ENCODE measurements at regions not wholly inside any gene's neighbourhood (a gene's known extent, or its start where the extent isn't known, plus 50 kb on each side); places are given as distances from the start of the nearest gene placed in this dataset.

DNA sequence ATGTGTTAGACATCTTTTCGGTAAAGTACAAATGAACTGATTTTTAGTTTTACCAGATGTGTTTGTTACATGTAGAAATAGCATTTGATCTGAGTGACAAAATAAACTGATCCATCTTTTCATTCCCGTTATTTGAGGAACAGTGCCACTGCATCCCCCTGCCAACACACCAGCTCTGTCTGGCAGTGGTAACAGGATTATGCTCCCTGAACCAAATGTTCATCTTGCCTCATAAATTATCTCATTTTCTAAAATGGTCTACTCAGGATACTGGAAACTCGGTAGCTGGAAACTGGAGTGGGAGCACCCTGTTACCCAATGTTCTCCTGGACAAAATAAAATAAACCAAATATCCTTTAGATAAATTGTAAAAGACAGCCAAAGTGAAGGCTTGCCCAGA lies 171.6 kb downstream of the FAT4 start:
- no peaks in the 10 kb centered on the region for H3K4me1 ChIP-seq (ENCODE audit: control insufficient read depth, insufficient read depth, low read length)
- no peak overlapping the region for H3K9ac ChIP-seq (ENCODE audit: low read depth, low read length)
- H3K4me3 ChIP-seq (ENCODE audit: low read depth, low read length): no peak overlapping the region
- peaks cover 6% of the 10 kb centered on the region for H3K36me3 ChIP-seq (ENCODE audit: control insufficient read depth, insufficient read depth, low read length)
- no peaks in the 10 kb centered on the region for H3K27me3 ChIP-seq (ENCODE audit: control insufficient read depth, insufficient read depth, low read length)
- no peaks in the 10 kb centered on the region for H3K9me3 ChIP-seq (ENCODE audit: control insufficient read depth, insufficient read depth, low read length)

DNA sequence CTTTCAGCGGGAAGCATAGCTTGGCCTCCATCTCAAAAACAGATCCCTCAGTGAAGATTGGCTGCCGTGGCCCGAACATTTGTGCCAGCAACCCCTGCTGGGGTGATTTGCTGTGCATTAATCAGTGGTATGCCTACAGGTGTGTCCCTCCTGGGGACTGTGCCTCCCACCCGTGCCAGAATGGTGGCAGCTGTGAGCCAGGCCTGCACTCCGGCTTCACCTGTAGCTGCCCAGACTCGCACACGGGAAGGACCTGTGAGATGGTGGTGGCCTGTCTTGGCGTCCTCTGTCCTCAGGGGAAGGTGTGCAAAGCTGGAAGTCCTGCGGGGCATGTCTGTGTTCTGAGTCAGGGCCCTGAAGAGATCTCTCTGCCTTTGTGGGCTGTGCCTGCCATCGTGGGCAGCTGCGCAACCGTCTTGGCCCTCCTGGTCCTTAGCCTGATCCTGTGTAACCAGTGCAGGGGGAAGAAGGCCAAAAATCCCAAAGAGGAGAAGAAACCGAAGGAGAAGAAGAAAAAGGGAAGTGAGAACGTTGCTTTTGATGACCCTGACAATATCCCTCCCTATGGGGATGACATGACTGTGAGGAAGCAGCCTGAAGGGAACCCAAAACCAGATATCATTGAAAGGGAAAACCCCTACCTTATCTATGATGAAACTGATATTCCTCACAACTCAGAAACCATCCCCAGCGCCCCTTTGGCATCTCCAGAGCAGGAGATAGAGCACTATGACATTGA lies 175.4 kb downstream of the FAT4 start:
- H3K9ac ChIP-seq (ENCODE audit: low read depth, low read length): no peak overlapping the region
- H3K27me3 ChIP-seq (ENCODE audit: control insufficient read depth, insufficient read depth, low read length): no peaks in the 10 kb centered on the region
- H3K36me3 ChIP-seq (ENCODE audit: control insufficient read depth, insufficient read depth, low read length): peaks cover 6% of the 10 kb centered on the region
- no peaks in the 10 kb centered on the region for H3K4me1 ChIP-seq (ENCODE audit: control insufficient read depth, insufficient read depth, low read length)
- no peak overlapping the region for H3K4me3 ChIP-seq (ENCODE audit: low read depth, low read length)
- no peaks in the 10 kb centered on the region for H3K9me3 ChIP-seq (ENCODE audit: control insufficient read depth, insufficient read depth, low read length)

DNA sequence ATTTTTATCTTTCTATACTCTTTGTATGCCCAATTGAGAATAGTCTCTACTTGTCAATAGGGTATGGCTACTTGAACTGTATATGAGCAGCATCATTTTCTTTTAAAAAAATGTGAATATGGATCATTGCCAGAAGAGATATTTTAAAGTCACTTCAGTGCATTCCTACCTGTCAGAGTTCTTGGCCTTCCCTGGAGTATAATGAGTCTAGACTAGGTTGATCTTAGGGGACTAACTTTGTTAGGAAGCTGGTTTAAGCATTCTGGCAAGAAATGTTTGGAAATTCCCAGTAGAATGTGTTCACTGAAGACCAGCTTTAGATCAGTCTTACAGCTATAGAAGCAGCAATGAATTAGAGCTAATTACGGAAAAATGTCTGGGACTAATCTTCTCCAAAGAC lies 178.2 kb downstream of the FAT4 start:
- no peak overlapping the region for H3K9ac ChIP-seq (ENCODE audit: low read depth, low read length)
- H3K36me3 ChIP-seq (ENCODE audit: control insufficient read depth, insufficient read depth, low read length): peaks cover 6% of the 10 kb centered on the region
- no peaks in the 10 kb centered on the region for H3K9me3 ChIP-seq (ENCODE audit: control insufficient read depth, insufficient read depth, low read length)
- H3K4me3 ChIP-seq (ENCODE audit: low read depth, low read length): no peak overlapping the region
- H3K27me3 ChIP-seq (ENCODE audit: control insufficient read depth, insufficient read depth, low read length): no peaks in the 10 kb centered on the region
- H3K4me1 ChIP-seq (ENCODE audit: control insufficient read depth, insufficient read depth, low read length): peaks cover 4% of the 10 kb centered on the region

DNA sequence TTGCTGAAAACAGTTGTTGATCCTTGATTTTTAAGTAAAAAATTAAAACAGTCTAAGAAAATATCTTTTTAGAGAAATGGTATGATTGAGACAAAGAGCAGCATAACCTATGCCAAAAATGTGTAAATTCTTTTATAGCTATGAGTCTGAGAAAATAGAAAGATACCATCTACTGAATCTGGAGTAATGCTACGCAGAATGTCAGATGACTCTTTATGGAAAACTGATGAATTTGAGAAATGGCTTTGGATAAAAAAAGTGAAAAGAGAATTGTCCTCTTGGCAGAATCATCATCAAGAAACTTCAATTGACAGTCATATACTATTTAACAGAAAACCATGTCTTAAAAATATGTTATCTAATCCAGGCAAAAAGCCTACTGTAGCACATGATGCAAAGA lies 183.1 kb downstream of the FAT4 start:
- H3K27me3 ChIP-seq (ENCODE audit: control insufficient read depth, insufficient read depth, low read length): no peaks in the 10 kb centered on the region
- H3K4me3 ChIP-seq (ENCODE audit: low read depth, low read length): no peak overlapping the region
- no peaks in the 10 kb centered on the region for H3K9me3 ChIP-seq (ENCODE audit: control insufficient read depth, insufficient read depth, low read length)
- H3K9ac ChIP-seq (ENCODE audit: low read depth, low read length): no peak overlapping the region
- H3K36me3 ChIP-seq (ENCODE audit: control insufficient read depth, insufficient read depth, low read length): no peaks in the 10 kb centered on the region
- H3K4me1 ChIP-seq (ENCODE audit: control insufficient read depth, insufficient read depth, low read length): peaks cover 8% of the 10 kb centered on the region

DNA sequence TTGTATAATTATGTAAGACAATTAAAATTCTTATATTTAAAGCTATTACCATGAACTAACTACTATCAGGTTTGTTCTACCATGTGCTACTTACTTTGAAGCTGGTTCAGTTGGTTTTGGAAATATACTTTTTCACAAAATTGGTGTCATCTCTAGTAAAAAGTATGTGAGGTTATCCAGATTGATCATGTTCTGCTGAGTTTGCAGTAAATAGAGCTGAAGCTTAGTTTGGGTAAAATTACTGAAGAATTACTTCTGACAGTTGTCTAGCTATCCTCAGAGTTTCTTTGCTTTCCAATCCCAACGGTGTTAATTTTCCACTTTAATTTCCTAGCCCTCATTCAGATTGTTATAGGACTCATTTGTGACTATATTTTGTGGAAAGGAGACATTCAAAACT lies 184.2 kb downstream of the FAT4 start:
- no peaks in the 10 kb centered on the region for H3K27me3 ChIP-seq (ENCODE audit: control insufficient read depth, insufficient read depth, low read length)
- H3K4me3 ChIP-seq (ENCODE audit: low read depth, low read length): no peak overlapping the region
- no peaks in the 10 kb centered on the region for H3K36me3 ChIP-seq (ENCODE audit: control insufficient read depth, insufficient read depth, low read length)
- H3K9me3 ChIP-seq (ENCODE audit: control insufficient read depth, insufficient read depth, low read length): no peaks in the 10 kb centered on the region
- peaks cover 8% of the 10 kb centered on the region for H3K4me1 ChIP-seq (ENCODE audit: control insufficient read depth, insufficient read depth, low read length)
- H3K9ac ChIP-seq (ENCODE audit: low read depth, low read length): no peak overlapping the region

GRCh38 chr4:125501090-125501489 lies 186.3 kb downstream of the FAT4 start:
- Histone ChIP-seq H3K9ac (ENCODE audit: low read depth, low read length) (no peak overlapping the region), H3K36me3 (ENCODE audit: control insufficient read depth, insufficient read depth, low read length) (no peaks in the 10 kb centered on the region), H3K27me3 (ENCODE audit: control insufficient read depth, insufficient read depth, low read length) (no peaks in the 10 kb centered on the region), H3K4me1 (ENCODE audit: control insufficient read depth, insufficient read depth, low read length) (peaks cover 8% of the 10 kb centered on the region), H3K4me3 (ENCODE audit: low read depth, low read length) (no peak overlapping the region), H3K9me3 (ENCODE audit: control insufficient read depth, insufficient read depth, low read length) (no peaks in the 10 kb centered on the region)

- H3K9ac ChIP-seq (ENCODE audit: low read depth, low read length): no peak overlapping the region
- no peaks in the 10 kb centered on the region for H3K36me3 ChIP-seq (ENCODE audit: control insufficient read depth, insufficient read depth, low read length)
- H3K27me3 ChIP-seq (ENCODE audit: control insufficient read depth, insufficient read depth, low read length): no peaks in the 10 kb centered on the region
- H3K4me1 ChIP-seq (ENCODE audit: control insufficient read depth, insufficient read depth, low read length): peaks cover 6% of the 10 kb centered on the region
- H3K4me3 ChIP-seq (ENCODE audit: low read depth, low read length): no peak overlapping the region
- H3K9me3 ChIP-seq (ENCODE audit: control insufficient read depth, insufficient read depth, low read length): no peaks in the 10 kb centered on the region
Observed at GRCh38 chr4:125501568-125501967, 186.8 kb downstream of the FAT4 start.

- Histone ChIP-seq H3K9ac (ENCODE audit: low read depth, low read length) (no peak overlapping the region), H3K27me3 (ENCODE audit: control insufficient read depth, insufficient read depth, low read length) (no peaks in the 10 kb centered on the region), H3K36me3 (ENCODE audit: control insufficient read depth, insufficient read depth, low read length) (no peaks in the 10 kb centered on the region), H3K9me3 (ENCODE audit: control insufficient read depth, insufficient read depth, low read length) (no peaks in the 10 kb centered on the region), H3K4me1 (ENCODE audit: control insufficient read depth, insufficient read depth, low read length) (peaks cover 4% of the 10 kb centered on the region), H3K4me3 (ENCODE audit: low read depth, low read length) (no peak overlapping the region)
Observed at GRCh38 chr4:125505621-125506020, 190.9 kb downstream of the FAT4 start.

DNA sequence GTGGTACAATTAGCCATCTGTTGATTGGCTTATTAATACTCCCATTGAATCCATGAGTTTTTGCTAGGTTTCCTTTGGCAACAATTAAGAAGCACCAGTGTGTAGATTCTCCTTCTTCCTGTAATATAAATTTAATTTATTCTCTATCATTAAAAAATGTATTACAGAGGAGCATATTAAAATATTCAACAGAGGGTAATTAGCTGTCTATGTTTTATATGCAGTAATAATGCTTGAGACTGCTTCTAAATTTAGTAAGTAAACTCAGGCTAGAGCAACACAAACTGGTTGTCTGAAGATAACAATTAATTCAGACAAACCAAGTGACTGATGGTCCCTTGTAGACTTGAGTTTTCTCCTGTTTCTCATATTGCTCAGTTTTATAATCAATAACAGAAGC lies 192.4 kb downstream of the FAT4 start:
- Histone ChIP-seq H3K4me3 (ENCODE audit: low read depth, low read length) (no peak overlapping the region), H3K9me3 (ENCODE audit: control insufficient read depth, insufficient read depth, low read length) (no peaks in the 10 kb centered on the region)

DNA sequence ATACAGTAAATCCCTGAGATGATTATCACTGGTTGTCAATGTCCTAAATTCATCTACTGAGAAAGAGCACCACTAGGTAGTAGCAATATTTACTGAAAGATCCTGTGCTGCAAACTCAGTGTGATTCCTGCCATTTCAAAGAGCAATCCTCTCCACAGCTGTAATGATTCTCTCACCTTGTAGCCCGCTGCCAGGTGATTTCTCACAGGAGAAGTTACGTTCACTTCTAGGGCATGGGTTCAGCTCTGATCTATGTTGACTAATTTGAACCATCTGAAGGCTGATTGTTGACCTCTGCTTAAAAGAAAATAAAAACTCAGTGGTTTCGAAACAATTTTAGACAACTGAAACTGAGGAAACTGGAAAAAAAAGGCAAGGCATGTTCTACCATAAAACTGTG lies 197.0 kb downstream of the FAT4 start:
- no peak overlapping the region for H3K9ac ChIP-seq (ENCODE audit: low read depth, low read length)
- H3K9me3 ChIP-seq (ENCODE audit: control insufficient read depth, insufficient read depth, low read length): no peaks in the 10 kb centered on the region
- no peaks in the 10 kb centered on the region for H3K27me3 ChIP-seq (ENCODE audit: control insufficient read depth, insufficient read depth, low read length)
- no peaks in the 10 kb centered on the region for H3K36me3 ChIP-seq (ENCODE audit: control insufficient read depth, insufficient read depth, low read length)
- no peak overlapping the region for H3K4me3 ChIP-seq (ENCODE audit: low read depth, low read length)
- no peaks in the 10 kb centered on the region for H3K4me1 ChIP-seq (ENCODE audit: control insufficient read depth, insufficient read depth, low read length)

More for the DNA sequence above, 192.4 kb downstream of the FAT4 start:
- H3K36me3 ChIP-seq (ENCODE audit: control insufficient read depth, insufficient read depth, low read length): no peaks in the 10 kb centered on the region
- H3K4me1 ChIP-seq (ENCODE audit: control insufficient read depth, insufficient read depth, low read length): no peaks in the 10 kb centered on the region
- no peaks in the 10 kb centered on the region for H3K27me3 ChIP-seq (ENCODE audit: control insufficient read depth, insufficient read depth, low read length)
- no peak overlapping the region for H3K9ac ChIP-seq (ENCODE audit: low read depth, low read length)

DNA sequence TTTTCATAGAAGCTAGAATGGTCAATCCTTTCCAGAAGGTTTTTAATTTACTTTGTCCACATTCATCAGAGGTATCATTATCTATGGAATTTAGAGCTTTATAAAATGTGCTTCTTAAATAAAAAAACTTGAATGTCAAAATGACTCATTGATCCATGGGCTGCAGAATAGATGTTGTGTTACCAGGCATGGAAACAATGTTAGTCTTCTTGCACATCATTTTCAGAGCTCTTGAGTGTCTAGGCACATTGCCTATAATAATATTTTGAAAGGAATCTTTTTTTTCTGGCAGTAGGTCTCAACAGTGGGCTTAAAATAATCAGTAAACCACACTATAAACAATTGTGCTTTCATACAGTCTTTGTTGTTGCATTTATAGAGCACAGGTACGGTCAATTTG lies 200.3 kb downstream of the FAT4 start:
- no peaks in the 10 kb centered on the region for H3K27me3 ChIP-seq (ENCODE audit: control insufficient read depth, insufficient read depth, low read length)
- H3K9ac ChIP-seq (ENCODE audit: low read depth, low read length): no peak overlapping the region
- no peaks in the 10 kb centered on the region for H3K9me3 ChIP-seq (ENCODE audit: control insufficient read depth, insufficient read depth, low read length)
- H3K4me1 ChIP-seq (ENCODE audit: control insufficient read depth, insufficient read depth, low read length): no peaks in the 10 kb centered on the region
- no peak overlapping the region for H3K4me3 ChIP-seq (ENCODE audit: low read depth, low read length)
- no peaks in the 10 kb centered on the region for H3K36me3 ChIP-seq (ENCODE audit: control insufficient read depth, insufficient read depth, low read length)

DNA sequence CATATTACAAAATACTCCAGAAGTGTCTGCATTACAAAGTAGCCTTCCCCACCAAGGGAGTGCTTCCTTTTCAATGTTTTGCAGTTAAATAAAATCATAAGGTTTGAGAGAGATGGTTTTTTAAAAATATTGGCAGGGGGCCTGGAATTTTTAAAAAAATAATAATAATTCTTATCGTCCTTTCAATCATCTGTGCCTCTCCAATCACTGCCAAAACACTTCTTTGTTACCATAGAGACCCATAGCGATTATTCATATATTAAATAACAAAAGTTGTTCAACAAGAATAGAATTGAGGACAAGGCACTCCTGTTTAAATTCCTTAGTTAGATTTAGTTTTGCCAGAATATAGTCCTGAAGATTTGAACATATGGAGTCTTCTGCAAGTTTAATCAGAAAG lies 203.1 kb downstream of the FAT4 start:
- Histone ChIP-seq H3K9ac (ENCODE audit: low read depth, low read length) (no peak overlapping the region), H3K27me3 (ENCODE audit: control insufficient read depth, insufficient read depth, low read length) (no peaks in the 10 kb centered on the region), H3K4me1 (ENCODE audit: control insufficient read depth, insufficient read depth, low read length) (no peaks in the 10 kb centered on the region), H3K4me3 (ENCODE audit: low read depth, low read length) (no peak overlapping the region), H3K9me3 (ENCODE audit: control insufficient read depth, insufficient read depth, low read length) (no peaks in the 10 kb centered on the region), H3K36me3 (ENCODE audit: control insufficient read depth, insufficient read depth, low read length) (no peaks in the 10 kb centered on the region)
